Esophagus (tissue), 2 donors: ENCODE measurements at regions not wholly inside any gene's neighbourhood (a gene's known extent, or its start where the extent isn't known, plus 50 kb on each side); places are given as distances from the start of the nearest gene placed in this dataset.
"Not testable (repeated sequence)": the region's sequence is repeated elsewhere in the genome, so short reads cannot be mapped to it uniquely, and the experiment has no call there.

Experiments
- H3K27ac ChIP-seq, 2 donors: one replicate each; pipeline ENCODE4 v1.5.1; 2013; ENCODE audit warnings: low read depth in 2 of 2, mild to moderate bottlenecking in 2 of 2, inconsistent platforms in 1 of 2, low read length in 1 of 2, moderate library complexity in 1 of 2
- H3K27me3 ChIP-seq, 2 donors: one replicate each; pipeline ENCODE4 v1.6.1; 2013; ENCODE audit warnings: low read length in 2 of 2, control low read depth in 1 of 2, mild to moderate bottlenecking in 1 of 2; ENCODE audit not compliant: insufficient read depth in 2 of 2, control insufficient read depth in 1 of 2
- H3K36me3 ChIP-seq, 2 donors: one replicate each; pipeline ENCODE4 v1.6.1; 2013; ENCODE audit warnings: low read length in 1 of 2; ENCODE audit not compliant: control insufficient read depth in 2 of 2, insufficient read depth in 2 of 2
- H3K4me1 ChIP-seq, 2 donors: one replicate each; pipeline ENCODE4 v1.6.1; 2013; ENCODE audit warnings: low read length in 1 of 2; ENCODE audit not compliant: control insufficient read depth in 2 of 2, insufficient read depth in 2 of 2
- H3K4me3 ChIP-seq, 2 donors: one replicate each; pipeline ENCODE4 v1.5.1; 2013; ENCODE audit warnings: low read length in 2 of 2, mild to moderate bottlenecking in 2 of 2, low read depth in 1 of 2, moderate library complexity in 1 of 2
- H3K9me3 ChIP-seq, 2 donors: one replicate each; pipeline ENCODE4 v1.6.1; 2013; ENCODE audit warnings: mild to moderate bottlenecking in 2 of 2, low read depth in 1 of 2, low read length in 1 of 2, moderate library complexity in 1 of 2; ENCODE audit not compliant: control insufficient read depth in 2 of 2, insufficient read depth in 1 of 2
- WGBS, 2 donors: extraction: QIAGEN DNeasy Blood & Tissue Kit; methylation state at CpG; one replicate each; pipeline ENCODE4 v1.1.7; 2013; 5-methylcytosine and 5-hydroxymethylcytosine counted together
- donor health status: healthy with polysubstance abuse.
- donor health status: Bipolar disorder and iron deficiency.

DNA sequence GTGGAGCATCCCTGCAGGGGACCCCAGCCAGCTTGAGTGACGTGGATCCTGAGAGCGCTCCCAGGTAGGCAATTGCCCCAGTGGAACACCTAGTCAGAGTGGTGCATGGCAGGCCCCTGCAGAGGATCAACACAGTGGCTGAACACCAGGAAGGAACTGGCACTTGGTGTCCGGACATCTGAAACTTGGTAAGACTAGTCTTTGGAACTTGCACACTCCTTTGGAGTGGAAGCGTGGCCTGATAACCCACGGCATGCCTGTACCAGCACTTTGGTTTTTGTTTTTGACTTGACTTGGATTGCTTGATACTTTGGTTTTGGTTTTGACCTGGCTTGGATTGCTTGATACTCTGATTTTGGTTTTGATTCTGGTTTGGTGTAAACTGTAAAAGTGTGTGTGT lies 69.9 kb upstream of the RAP1B start:
- 95 to 97% methylated on average over 5 of the region's 5 CpGs for WGBS, 2 donors
- H3K4me1 ChIP-seq, H3K9me3 ChIP-seq, H3K27me3 ChIP-seq, H3K27ac ChIP-seq, H3K4me3 ChIP-seq, H3K36me3 ChIP-seq: not testable (repeated sequence)

DNA sequence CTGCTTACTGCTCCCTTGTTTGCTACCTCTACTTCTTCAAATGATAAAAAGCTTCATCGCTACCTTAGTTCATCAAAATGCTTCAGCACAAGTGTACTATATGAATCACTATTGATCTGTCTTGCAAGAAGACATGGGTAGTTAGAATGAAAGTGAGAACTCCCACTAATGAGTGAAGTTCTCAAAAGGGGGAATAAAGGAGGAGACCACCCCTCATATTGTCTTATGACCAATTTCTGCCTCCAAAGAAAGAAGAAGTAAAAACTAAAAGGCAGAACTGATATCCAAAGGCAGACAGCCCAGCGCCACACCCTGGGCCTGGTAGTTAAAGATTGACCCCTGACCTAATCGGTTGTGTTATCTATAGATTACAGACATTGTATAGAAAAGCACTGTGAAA lies 63.4 kb upstream of the RAP1B start:
- H3K4me3 ChIP-seq, H3K4me1 ChIP-seq, H3K9me3 ChIP-seq, H3K36me3 ChIP-seq, H3K27ac ChIP-seq, H3K27me3 ChIP-seq: not testable (repeated sequence)
- WGBS, 2 donors: 80 to 96% methylated on average over 3 of the region's 3 CpGs

DNA sequence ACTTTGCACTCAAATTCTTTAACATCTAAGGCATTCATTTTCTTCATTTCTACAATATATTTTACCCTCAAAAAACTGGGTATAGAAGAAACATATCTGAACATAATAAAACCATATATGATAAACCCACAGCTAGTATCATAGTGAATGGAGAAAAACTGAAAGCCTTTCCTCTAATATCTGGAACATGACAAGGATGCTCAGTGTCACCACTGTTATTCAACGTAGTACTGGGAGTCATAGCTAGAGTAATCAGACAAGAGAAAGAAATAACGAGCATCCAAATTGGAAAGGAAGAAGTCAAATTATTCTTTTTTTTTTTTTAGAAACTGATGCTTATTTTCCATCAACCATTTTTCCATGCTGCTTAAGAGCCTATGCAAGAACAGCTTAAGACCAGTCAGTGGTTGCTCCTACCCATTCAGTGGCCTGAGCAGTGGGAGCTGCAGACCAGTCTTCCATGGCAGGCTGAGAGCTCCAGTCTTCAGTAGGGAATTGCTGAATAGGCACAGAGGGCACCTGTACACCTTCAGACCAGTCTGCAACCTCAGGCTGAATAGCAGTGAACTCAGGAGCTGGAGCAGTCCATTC lies 58.0 kb upstream of the RAP1B start:
- not testable (repeated sequence) for H3K4me3 ChIP-seq, H3K27me3 ChIP-seq, H3K9me3 ChIP-seq, H3K27ac ChIP-seq, H3K36me3 ChIP-seq, H3K4me1 ChIP-seq
- WGBS, 2 donors: 76 to 78% methylated on average over 2 of the region's 2 CpGs

DNA sequence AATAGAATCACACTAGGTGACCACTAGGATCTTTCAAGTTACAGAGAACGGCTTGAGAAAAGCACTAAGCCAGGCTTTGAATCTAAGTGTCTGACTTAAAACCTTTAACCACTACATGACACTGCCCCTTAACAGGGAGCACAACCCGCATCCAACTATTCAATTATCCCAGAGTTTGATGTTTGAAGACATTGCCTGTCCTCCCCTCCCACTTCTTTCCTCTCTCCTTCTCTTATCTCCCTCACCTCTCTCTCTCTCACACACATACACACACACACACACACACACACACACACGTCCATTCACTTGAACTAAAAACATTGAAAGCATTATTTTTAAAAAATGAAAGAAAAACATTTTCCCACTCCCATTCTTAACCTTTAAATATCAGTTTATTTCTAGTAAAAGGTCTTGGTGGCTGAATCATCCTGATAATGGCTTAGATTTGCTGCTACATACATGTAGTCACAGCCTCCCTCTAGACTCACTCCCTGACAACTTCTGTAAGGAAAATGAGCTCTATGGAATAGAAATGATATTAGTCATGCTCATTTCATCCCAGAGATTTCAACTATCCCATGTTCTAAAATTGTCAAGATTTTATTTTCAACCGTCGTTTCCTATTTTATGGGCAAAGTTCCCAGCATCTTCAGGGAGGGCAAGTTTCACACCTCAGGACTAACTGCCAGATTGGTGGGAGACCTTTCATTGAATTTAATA lies 53.5 kb upstream of the RAP1B start:
- H3K27me3 ChIP-seq: no peaks in the 10 kb centered on the region
- H3K36me3 ChIP-seq: no peaks in the 10 kb centered on the region
- no peak overlapping the region for H3K27ac ChIP-seq
- WGBS, 2 donors: 54 to 56% methylated on average over 5 of the region's 5 CpGs
- no peak overlapping the region for H3K4me3 ChIP-seq
- H3K9me3 ChIP-seq: no peaks in the 10 kb centered on the region
- peaks cover 0 to 6% of the 10 kb centered on the region in 2 donors for H3K4me1 ChIP-seq

DNA sequence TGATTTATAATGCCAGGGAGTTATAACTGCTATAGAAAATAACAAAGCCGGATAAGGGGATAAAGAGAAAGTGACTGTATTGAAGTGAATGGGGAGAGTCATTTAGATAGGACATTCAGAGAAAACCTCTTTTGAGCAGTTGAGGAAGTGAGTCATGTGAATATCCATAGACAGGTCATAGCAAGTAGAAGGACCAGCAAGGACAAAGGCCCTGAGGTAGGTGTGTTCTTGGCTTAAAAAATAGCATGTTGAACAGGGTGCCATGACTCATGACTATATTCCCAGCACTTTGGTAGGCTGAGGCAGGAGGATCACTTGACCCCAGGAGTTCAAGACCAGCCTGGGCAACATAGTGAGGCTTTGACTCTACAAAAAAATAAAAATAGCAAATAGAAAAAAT lies 51.5 kb upstream of the RAP1B start:
- Histone ChIP-seq H3K4me1 (peaks cover 0 to 6% of the 10 kb centered on the region in 2 donors), H3K27me3 (no peaks in the 10 kb centered on the region), H3K4me3 (no peak overlapping the region), H3K9me3 (no peaks in the 10 kb centered on the region), H3K36me3 (no peaks in the 10 kb centered on the region), H3K27ac (no peak overlapping the region)
- 46 to 60% methylated on average over 1 of the region's 1 CpG for WGBS, 2 donors

DNA sequence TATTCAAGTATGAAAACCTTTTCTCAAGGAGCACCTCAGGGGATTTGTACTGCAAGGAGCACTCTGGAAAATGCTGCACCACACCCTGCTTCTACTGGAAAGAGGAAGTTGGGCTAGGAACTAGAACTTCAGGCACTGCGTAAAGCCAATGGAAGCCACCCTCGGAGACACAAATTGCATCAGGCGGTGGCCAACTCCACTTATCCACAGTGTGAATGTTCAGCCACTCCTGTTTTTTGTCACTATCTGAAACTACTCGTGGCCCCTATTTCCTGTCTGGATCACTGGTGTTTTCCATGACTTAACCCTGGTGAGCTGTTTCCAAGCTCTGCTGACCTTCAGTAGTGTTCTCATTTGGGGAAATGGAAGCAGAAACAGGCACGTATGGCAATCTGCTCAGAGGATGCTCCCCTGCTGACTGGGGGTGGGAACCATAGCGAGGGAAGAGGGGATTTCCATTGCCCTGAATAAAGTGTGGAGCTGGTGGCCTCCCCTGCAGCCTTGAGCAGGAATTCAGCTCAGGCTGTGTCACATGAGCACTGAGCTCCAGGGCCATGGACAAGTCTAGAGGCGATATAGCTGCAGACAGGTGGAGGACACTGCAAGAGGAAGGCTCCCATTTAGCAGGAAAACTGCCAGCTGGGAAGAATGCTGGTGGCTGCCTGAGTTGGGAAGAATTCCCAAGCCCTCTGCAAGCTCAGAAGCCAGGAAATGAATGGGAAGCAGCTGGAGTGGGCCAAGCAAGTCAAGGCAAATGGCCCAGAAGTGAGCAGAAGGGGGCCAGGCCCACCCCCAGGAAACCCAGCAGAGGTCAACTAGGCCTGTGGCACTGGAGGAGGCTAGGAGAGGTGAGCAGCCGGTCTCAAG lies 50.5 kb upstream of the RAP1B start:
- Histone ChIP-seq H3K36me3 (no peaks in the 10 kb centered on the region), H3K27me3 (no peaks in the 10 kb centered on the region), H3K27ac (peak overlapping the region; percentile 21 to 46), H3K4me3 (no peak overlapping the region), H3K4me1 (peaks cover 0 to 6% of the 10 kb centered on the region in 2 donors), H3K9me3 (no peaks in the 10 kb centered on the region)
- WGBS, 2 donors: 34 to 52% methylated on average over 8 of the region's 8 CpGs

DNA sequence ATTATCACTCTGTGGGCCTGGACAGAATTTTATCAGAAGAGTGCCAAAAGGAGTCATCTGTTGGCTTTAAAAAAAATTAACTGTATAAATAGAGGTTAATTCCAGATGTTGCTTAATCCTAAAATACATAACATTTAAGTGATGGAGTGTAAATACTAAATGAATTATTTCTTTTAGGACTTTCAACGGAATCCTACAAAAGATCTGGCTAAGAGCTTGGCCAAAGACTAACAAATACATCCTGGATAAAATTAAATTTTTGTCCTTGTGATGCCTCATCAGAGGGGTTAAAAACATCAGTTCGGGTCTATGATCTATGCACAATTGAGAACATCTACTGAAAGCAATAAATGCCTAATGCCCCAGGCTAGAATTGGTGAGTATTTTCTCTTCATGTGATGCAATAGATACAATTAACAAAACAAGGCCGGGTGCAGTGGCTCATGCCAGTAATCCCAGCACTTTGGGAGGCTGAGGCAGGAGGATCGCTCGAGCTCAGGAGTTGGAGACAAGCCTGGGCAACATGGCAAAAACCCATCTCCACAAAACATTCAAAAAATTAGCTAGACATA lies 49.8 kb upstream of the RAP1B start:
- Histone ChIP-seq H3K4me3 (no peak overlapping the region), H3K9me3 (no peaks in the 10 kb centered on the region), H3K27ac (no peak overlapping the region), H3K4me1 (peaks cover 0 to 6% of the 10 kb centered on the region in 2 donors), H3K27me3 (no peaks in the 10 kb centered on the region), H3K36me3 (no peaks in the 10 kb centered on the region)
- 49 to 56% methylated on average over 5 of the region's 5 CpGs for WGBS, 2 donors
